ENCODE measurements at regions not wholly inside any gene's neighbourhood (a gene's known extent, or its start where the extent isn't known, plus 50 kb on each side); places are given as distances from the start of the nearest gene placed in this dataset.
"Not testable (repeated sequence)": the region's sequence is repeated elsewhere in the genome, so short reads cannot be mapped to it uniquely, and the experiment has no call there.

GRCh38 chr3:125684199-125684598, 88.9 kb upstream of the OSBPL11 start:
- no peaks in the 10 kb centered on the region for H3K36me3 Mint-ChIP-seq
- no peak overlapping the region for H3K4me3 ChIP-seq (ENCODE audit: low read length)
- no peak for TF ChIP-seq CTCF (IDR thresholded peaks at IDR 0.05)
- peaks cover 4% of the 10 kb centered on the region for H3K4me1 ChIP-seq (ENCODE audit: control insufficient read depth, insufficient read depth, low read length)
- ATAC-seq (no peak), DNase-seq (no peak)
- no peaks in the 10 kb centered on the region for H3K4me1 Mint-ChIP-seq
- H3K9me3 Mint-ChIP-seq: no peaks in the 10 kb centered on the region
- intact Hi-C loops (cut with micrococcal nuclease): no loop called here
- WGBS (ENCODE audit: insufficient coverage): 56% methylated on average over 11 of the region's 11 CpGs
- H3K27me3 ChIP-seq (ENCODE audit: control insufficient read depth, insufficient read depth, low read length): no peaks in the 10 kb centered on the region
- H3K27me3 Mint-ChIP-seq (ENCODE audit: low read depth in 2 of 2): peaks cover 8% of the 10 kb centered on the region in 2 donors
- H3K9me3 ChIP-seq (ENCODE audit: control insufficient read depth, insufficient read depth, low read length): no peaks in the 10 kb centered on the region
- H3K4me3 Mint-ChIP-seq: no peak overlapping the region
- H3K27ac ChIP-seq (ENCODE audit: low read length): no peak overlapping the region
- H3K36me3 ChIP-seq (ENCODE audit: control insufficient read depth, insufficient read depth, low read length): no peaks in the 10 kb centered on the region
- H3K27ac Mint-ChIP-seq: no peak overlapping the region

- H3K9me3 Mint-ChIP-seq; H3K4me1 ChIP-seq (ENCODE audit: control insufficient read depth, insufficient read depth, low read length); DNase-seq; H3K27ac Mint-ChIP-seq; H3K36me3 ChIP-seq (ENCODE audit: control insufficient read depth, insufficient read depth, low read length); intact Hi-C loops (cut with micrococcal nuclease); H3K9me3 ChIP-seq (ENCODE audit: control insufficient read depth, insufficient read depth, low read length); ATAC-seq; H3K27ac ChIP-seq (ENCODE audit: low read length); H3K27me3 ChIP-seq (ENCODE audit: control insufficient read depth, insufficient read depth, low read length); H3K36me3 Mint-ChIP-seq; H3K4me1 Mint-ChIP-seq; H3K4me3 ChIP-seq (ENCODE audit: low read length); H3K4me3 Mint-ChIP-seq; H3K27me3 Mint-ChIP-seq (ENCODE audit: low read depth in 2 of 2): not testable (repeated sequence)
- no CpG with 5 or more reads among the region's 2 CpGs for WGBS (ENCODE audit: insufficient coverage)
Measured at GRCh38 chr3:125685741-125686140, 90.4 kb upstream of the OSBPL11 start.

GRCh38 chr3:125692361-125692760, 97.1 kb upstream of the OSBPL11 start:
- Histone ChIP-seq H3K27me3 (ENCODE audit: control insufficient read depth, insufficient read depth, low read length) (no peaks in the 10 kb centered on the region), H3K36me3 (ENCODE audit: control insufficient read depth, insufficient read depth, low read length) (no peaks in the 10 kb centered on the region), H3K9me3 (ENCODE audit: control insufficient read depth, insufficient read depth, low read length) (no peaks in the 10 kb centered on the region), H3K4me1 (ENCODE audit: control insufficient read depth, insufficient read depth, low read length) (no peaks in the 10 kb centered on the region), H3K27ac (ENCODE audit: low read length) (no peak overlapping the region), H3K4me3 (ENCODE audit: low read length) (no peak overlapping the region)
- no peaks in the 10 kb centered on the region for H3K36me3 Mint-ChIP-seq
- H3K27ac Mint-ChIP-seq: no peak overlapping the region
- intact Hi-C loops (cut with micrococcal nuclease): no loop called here
- H3K27me3 Mint-ChIP-seq (ENCODE audit: low read depth in 2 of 2): no peaks in the 10 kb centered on the region
- 89% methylated on average over 13 of the region's 13 CpGs for WGBS (ENCODE audit: insufficient coverage)
- H3K9me3 Mint-ChIP-seq: no peaks in the 10 kb centered on the region
- DNase-seq (no peak), ATAC-seq (no peak)
- no peaks in the 10 kb centered on the region for H3K4me1 Mint-ChIP-seq
- no peak for TF ChIP-seq CTCF (IDR thresholded peaks at IDR 0.05)
- no peak overlapping the region for H3K4me3 Mint-ChIP-seq

- no peaks in the 10 kb centered on the region for H3K36me3 ChIP-seq (ENCODE audit: control insufficient read depth, insufficient read depth, low read length)
- no peak for TF ChIP-seq CTCF (IDR thresholded peaks at IDR 0.05)
- H3K36me3 Mint-ChIP-seq: no peaks in the 10 kb centered on the region
- H3K4me1 Mint-ChIP-seq: peaks cover 0 to 5% of the 10 kb centered on the region in 2 donors
- H3K9me3 ChIP-seq (ENCODE audit: control insufficient read depth, insufficient read depth, low read length): no peaks in the 10 kb centered on the region
- H3K27ac Mint-ChIP-seq: no peak overlapping the region
- WGBS (ENCODE audit: insufficient coverage): 93% methylated on average over 8 of the region's 10 CpGs
- H3K27me3 Mint-ChIP-seq (ENCODE audit: low read depth in 2 of 2): no peaks in the 10 kb centered on the region
- ATAC-seq (no peak), DNase-seq (no peak)
- intact Hi-C loops (cut with micrococcal nuclease): no loop called here
- no peak overlapping the region for H3K4me3 Mint-ChIP-seq
- H3K4me3 ChIP-seq (ENCODE audit: low read length): no peak overlapping the region
- no peaks in the 10 kb centered on the region for H3K4me1 ChIP-seq (ENCODE audit: control insufficient read depth, insufficient read depth, low read length)
- H3K9me3 Mint-ChIP-seq: no peaks in the 10 kb centered on the region
- no peaks in the 10 kb centered on the region for H3K27me3 ChIP-seq (ENCODE audit: control insufficient read depth, insufficient read depth, low read length)
- no peak overlapping the region for H3K27ac ChIP-seq (ENCODE audit: low read length)
Measured at GRCh38 chr3:125693887-125694286, 98.6 kb upstream of the OSBPL11 start.

Data from natural killer cell (primary cell).